GM06990 (cell line): ENCODE measurements at regions not wholly inside any gene's neighbourhood (a gene's known extent, or its start where the extent isn't known, plus 50 kb on each side); places are given as distances from the start of the nearest gene placed in this dataset.

Experiments used
- DNase-seq: peaks from one replicate; pipeline ENCODE4 v3.0.0-alpha.2; 2011; ENCODE audit not compliant: insufficient read length; ENCODE audit errors: extremely low read depth
- H3K27me3 ChIP-seq: replicated peaks from 2 replicates; pipeline ENCODE4 v1.6.0; 2011; ENCODE audit warnings: low read length; ENCODE audit not compliant: control insufficient read depth, insufficient read depth
- H3K36me3 ChIP-seq: 2 replicates; pipeline ENCODE4 v1.5.1; 2011; ENCODE audit warnings: low read length; ENCODE audit not compliant: control insufficient read depth, insufficient read depth
- H3K4me3 ChIP-seq: replicated peaks from 2 replicates; pipeline ENCODE4 v1.5.1; 2011; ENCODE audit warnings: low read depth, mild to moderate bottlenecking, control low read depth, low read length
- TF ChIP-seq, protein P1 (sequence below): IDR thresholded peaks from 2 replicates; pipeline ENCODE4 v1.5.1; 2011; ENCODE audit warnings: low read length, control low read depth, mild to moderate bottlenecking, inconsistent platforms; ENCODE audit not compliant: insufficient read depth, poor library complexity, severe bottlenecking

DNA sequence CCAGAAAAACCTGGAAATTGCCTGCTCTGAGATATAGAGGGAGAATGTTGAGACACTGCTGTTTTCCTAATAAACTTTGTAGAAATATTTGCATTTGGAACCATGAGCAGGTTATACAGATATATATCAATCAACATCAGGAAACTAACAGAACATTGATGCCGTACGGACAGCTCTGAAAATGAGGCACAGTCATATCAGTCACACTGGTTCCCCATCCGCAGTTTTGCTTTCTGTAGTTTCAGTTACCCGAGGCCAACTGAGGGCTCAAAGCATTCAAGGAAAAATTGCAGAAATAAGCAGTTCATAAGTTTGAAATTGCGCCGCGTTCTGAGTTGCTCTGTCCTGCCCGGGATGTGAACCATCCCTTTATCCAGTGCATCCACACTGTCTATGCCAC, 137.9 kb downstream of the KLF6 start:
- no peak for DNase-seq
- TF ChIP-seq, protein P1, sequence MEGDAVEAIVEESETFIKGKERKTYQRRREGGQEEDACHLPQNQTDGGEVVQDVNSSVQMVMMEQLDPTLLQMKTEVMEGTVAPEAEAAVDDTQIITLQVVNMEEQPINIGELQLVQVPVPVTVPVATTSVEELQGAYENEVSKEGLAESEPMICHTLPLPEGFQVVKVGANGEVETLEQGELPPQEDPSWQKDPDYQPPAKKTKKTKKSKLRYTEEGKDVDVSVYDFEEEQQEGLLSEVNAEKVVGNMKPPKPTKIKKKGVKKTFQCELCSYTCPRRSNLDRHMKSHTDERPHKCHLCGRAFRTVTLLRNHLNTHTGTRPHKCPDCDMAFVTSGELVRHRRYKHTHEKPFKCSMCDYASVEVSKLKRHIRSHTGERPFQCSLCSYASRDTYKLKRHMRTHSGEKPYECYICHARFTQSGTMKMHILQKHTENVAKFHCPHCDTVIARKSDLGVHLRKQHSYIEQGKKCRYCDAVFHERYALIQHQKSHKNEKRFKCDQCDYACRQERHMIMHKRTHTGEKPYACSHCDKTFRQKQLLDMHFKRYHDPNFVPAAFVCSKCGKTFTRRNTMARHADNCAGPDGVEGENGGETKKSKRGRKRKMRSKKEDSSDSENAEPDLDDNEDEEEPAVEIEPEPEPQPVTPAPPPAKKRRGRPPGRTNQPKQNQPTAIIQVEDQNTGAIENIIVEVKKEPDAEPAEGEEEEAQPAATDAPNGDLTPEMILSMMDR, result no peak
- Histone ChIP-seq H3K27me3 (peaks cover 3% of the 10 kb centered on the region; the same call in 1 of the 2 replicates), H3K4me3 (no peak overlapping the region), H3K36me3 (no peaks in the 10 kb centered on the region)

DNA sequence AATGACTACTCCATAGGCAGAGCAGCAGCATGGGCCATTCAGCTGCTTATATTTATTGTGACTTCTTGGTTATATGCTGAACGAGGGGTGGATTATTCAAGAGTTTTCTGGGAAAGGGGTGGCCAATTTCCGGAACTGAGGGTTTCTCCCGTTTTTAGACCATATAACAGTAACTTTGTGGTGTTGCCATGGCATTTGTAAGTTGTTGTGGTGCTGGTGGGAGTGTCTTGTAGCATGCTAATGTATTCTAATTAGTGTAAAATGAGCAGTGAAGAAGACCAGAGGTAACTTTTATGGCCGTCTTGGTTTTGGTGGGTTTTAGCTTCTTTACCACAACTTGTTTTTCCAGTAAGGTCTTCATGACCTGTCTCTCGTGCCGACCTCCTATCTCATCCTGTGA, 139.6 kb downstream of the KLF6 start:
- TF ChIP-seq, protein P1, result no peak
- DNase-seq, result no peak
- Histone ChIP-seq H3K4me3 (no peak overlapping the region), H3K27me3 (0 out of 2 replicates have a peak, but pooled peaks cover 1% of the 10 kb centered on the region), H3K36me3 (no peaks in the 10 kb centered on the region)

DNA sequence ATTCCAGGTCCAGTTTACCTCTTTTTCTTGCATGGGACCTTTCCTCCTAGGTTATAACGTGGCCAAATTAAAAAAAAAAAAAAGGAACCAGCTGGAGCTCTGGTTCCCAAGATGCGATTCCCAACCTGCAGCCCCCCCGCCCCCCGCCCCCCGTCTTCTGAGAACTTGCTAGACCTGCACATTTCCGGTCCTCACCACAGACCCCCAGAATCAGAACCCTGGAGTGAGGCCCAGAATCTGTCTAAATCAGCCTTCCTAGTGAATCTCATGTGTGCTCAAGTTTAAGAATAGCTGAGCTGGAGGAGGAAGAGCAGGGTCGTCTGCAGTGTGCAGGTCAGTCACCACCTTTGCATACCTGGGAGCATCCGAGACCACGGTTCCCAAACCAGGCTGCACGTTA, 144.2 kb downstream of the KLF6 start:
- Histone ChIP-seq H3K36me3 (no peaks in the 10 kb centered on the region), H3K4me3 (no peak overlapping the region), H3K27me3 (no peaks in the 10 kb centered on the region)
- TF ChIP-seq, protein P1, result no peak
- DNase-seq, result no peak

DNA sequence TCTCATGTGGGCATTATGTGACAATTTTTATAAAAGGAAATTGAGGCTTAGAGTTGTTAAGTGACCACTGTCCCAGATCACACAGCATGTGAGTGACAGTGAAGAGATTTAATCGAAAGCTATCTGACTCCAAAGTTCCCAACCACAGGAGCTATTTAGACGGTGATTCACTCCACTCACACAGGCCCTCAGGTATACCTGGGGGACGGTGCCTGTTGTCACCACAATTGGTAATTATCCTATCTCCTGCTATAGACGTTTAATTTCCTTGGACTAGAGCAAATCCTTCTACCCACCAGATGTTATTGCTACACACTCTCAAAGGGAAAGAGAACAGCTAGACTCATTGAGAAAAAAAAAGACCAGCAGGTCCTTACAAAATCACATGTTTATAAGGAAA, 145.5 kb downstream of the KLF6 start:
- H3K27me3 ChIP-seq, result no peaks in the 10 kb centered on the region
- no peak overlapping the region for H3K4me3 ChIP-seq
- no peak for DNase-seq
- H3K36me3 ChIP-seq, result no peaks in the 10 kb centered on the region
- TF ChIP-seq, protein P1, result no peak

DNA sequence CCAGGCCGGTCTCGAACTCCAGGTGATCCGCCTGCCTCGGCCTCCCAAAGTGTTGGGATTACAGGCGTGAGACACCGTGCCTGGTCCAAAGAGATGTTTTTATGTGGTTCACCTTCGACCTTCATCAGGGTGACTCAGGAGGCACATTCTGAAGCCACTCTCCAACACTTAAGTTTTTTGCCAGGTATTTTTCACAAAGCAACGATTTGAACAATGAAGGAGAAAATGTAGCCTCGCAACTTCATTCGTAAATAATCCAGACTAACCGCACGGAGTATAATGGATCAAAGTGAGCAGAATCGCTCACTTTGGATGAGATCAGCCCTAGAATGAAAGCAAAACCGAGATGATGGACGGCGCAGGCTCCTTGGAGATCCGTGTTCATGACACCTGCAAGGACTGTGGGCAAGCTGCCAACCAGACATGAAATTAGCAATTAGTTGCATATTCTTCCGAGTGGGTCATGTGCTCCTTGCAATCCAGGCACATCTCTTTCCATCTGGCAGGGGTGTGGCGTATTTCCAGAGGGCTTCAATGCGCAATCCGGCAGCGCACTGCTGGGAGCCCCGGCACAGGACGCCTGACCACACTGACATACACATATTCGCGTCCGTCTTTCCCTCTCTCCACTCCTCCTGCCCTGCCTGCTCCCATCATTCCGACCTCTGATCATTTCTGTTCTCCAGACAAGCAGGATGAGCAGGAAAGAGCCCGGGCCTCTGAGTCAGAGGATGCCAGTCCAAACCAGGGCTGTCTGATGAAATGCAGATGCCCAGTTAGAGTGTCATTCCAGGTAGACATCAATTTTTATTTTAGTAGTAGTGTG, 148.4 kb downstream of the KLF6 start:
- TF ChIP-seq, protein P1, result no peak
- Histone ChIP-seq H3K27me3 (no peaks in the 10 kb centered on the region), H3K4me3 (no peak overlapping the region), H3K36me3 (no peaks in the 10 kb centered on the region)
- no peak for DNase-seq

DNA sequence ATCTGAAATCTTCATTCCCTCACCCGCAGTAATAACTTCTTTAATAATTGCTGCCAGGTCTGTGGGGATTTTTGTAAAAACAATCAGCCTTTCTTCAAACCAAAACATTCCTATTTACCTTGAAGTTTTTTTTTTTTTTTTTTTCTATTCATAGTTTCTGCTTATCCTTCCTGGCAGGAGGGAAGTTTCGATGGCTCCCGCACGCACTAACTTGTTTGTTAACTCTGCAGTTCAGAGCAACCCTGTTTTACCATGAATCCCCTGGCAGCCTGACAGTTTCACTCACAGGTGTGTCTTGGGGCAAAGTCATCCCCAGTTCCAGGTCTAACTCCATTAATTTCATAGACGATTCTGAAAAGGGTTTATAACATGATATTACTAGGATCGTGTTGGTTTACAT, 149.3 kb downstream of the KLF6 start:
- TF ChIP-seq, protein P1, result no peak
- Histone ChIP-seq H3K4me3 (no peak overlapping the region), H3K36me3 (no peaks in the 10 kb centered on the region), H3K27me3 (no peaks in the 10 kb centered on the region; the same call in 1 of the 2 replicates)
- no peak for DNase-seq
